ENCODE measurements at regions not wholly inside any gene's neighbourhood (a gene's known extent, or its start where the extent isn't known, plus 50 kb on each side); places are given as distances from the start of the nearest gene placed in this dataset.

- TF ChIP-seq CTCF (conservative IDR thresholded peaks at IDR 0.05 in 1 of 2, IDR thresholded peaks at IDR 0.05 in 1 of 2; ENCODE audit: extremely low read depth in 1 of 2, insufficient read depth in 1 of 2, low read depth in 1 of 2, low read length in 2 of 2) (no peak), EZH2 (IDR thresholded peaks at IDR 0.05; ENCODE audit: borderline replicate concordance, low read length) (no peak)
These were observed 287.6 kb upstream of the MSX2 start for GRCh38 chr5:174436750-174437149.

All from mammary epithelial cell (primary cell).